ENCODE measurements at regions not wholly inside any gene's neighbourhood (a gene's known extent, or its start where the extent isn't known, plus 50 kb on each side); places are given as distances from the start of the nearest gene placed in this dataset.
A peak's percentile ranks its signal among the peaks of the same experiment; 100 is the strongest.

DNA sequence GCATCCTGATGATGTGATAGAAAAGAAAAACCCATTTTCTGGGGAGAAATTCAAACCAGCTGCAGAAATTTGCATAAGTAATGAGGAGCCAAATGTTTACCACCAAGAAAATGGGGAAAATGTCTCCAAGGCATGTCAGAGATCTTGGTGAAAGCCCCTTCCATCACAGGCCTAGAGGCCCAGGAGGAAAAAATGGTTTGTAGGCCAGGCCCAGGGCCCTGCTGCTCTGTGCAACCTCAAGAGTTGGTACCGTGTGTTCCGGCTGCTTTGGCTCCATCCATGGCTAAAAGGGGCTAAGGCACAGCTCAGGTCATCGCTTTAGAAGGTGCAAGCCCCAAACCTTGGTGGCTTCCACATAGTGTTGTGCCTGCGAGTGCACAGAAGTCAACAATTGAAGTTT, 543.1 kb downstream of the ZNF608 start:
- Histone ChIP-seq H2AFZ (ENCODE audit: low read length) (no peak overlapping the region), H3K36me3 (ENCODE audit: control insufficient read depth, insufficient read depth, low read length) (no peaks in the 10 kb centered on the region), H3K9ac (ENCODE audit: insufficient read depth, low read length) (no peak overlapping the region), H3K27me3 (ENCODE audit: control insufficient read depth, insufficient read depth, low read length) (no peaks in the 10 kb centered on the region), H3K4me3 (replicated peaks in 1 of 4; ENCODE audit: control extremely low read depth in 1 of 4, insufficient read depth in 1 of 4, low read depth in 3 of 4, low read length in 4 of 4) (no peak overlapping the region), H3K4me2 (ENCODE audit: extremely low read depth, insufficient read depth, low read length) (no peak overlapping the region), H4K20me1 (ENCODE audit: control insufficient read depth, extremely low read depth, insufficient read depth, low read length) (no peaks in the 10 kb centered on the region), H3K27ac (ENCODE audit: insufficient read depth, low read length) (no peak overlapping the region), H3K4me1 (ENCODE audit: control insufficient read depth, extremely low read depth, insufficient read depth, low read length) (no peaks in the 10 kb centered on the region), H3K9me3 (ENCODE audit: control insufficient read depth, insufficient read depth, low read depth, low read length) (no peaks in the 10 kb centered on the region), H3K79me2 (ENCODE audit: control insufficient read depth, insufficient read depth, low read length) (no peaks in the 10 kb centered on the region)
- no peak for TF ChIP-seq EZH2 (IDR thresholded peaks at IDR 0.05; ENCODE audit: low read length, missing control alignments)
- TF ChIP-seq CTCF (conservative IDR thresholded peaks at IDR 0.05 in 1 of 2, IDR thresholded peaks at IDR 0.05 in 1 of 2; ENCODE audit: low read depth in 1 of 2, low read length in 2 of 2): no peak
- DNase-seq (ENCODE audit: low read depth in 2 of 2): no peak

DNA sequence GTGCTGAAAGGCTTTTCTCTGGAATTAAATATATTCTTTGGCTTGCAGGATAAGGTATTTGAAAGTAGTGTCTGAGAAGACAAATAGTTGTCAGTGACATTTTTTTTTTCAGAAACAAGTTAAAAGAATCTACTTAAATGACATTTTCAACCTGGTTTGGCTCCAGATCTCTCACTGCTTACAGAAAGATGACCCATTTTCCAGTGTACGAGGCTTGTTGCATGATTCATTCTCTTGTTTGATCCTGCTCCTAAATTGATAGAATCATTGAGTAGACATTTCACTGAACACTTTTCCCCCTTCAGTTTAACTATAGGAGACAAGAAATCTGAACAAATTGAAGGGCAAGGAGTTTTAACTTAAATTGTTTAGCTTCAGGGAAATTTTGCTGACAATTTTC, 546.1 kb downstream of the ZNF608 start:
- no peaks in the 10 kb centered on the region for H3K27me3 ChIP-seq (ENCODE audit: control insufficient read depth, insufficient read depth, low read length)
- no peaks in the 10 kb centered on the region for H3K9me3 ChIP-seq (ENCODE audit: control insufficient read depth, insufficient read depth, low read depth, low read length)
- H3K4me1 ChIP-seq (ENCODE audit: control insufficient read depth, extremely low read depth, insufficient read depth, low read length): no peaks in the 10 kb centered on the region
- no peaks in the 10 kb centered on the region for H3K79me2 ChIP-seq (ENCODE audit: control insufficient read depth, insufficient read depth, low read length)
- no peak overlapping the region for H3K4me3 ChIP-seq (replicated peaks in 1 of 4; ENCODE audit: control extremely low read depth in 1 of 4, insufficient read depth in 1 of 4, low read depth in 3 of 4, low read length in 4 of 4)
- H3K4me2 ChIP-seq (ENCODE audit: extremely low read depth, insufficient read depth, low read length): no peak overlapping the region
- no peak overlapping the region for H3K27ac ChIP-seq (ENCODE audit: insufficient read depth, low read length)
- H4K20me1 ChIP-seq (ENCODE audit: control insufficient read depth, extremely low read depth, insufficient read depth, low read length): no peaks in the 10 kb centered on the region
- DNase-seq (ENCODE audit: low read depth in 2 of 2): peak in 1 of 2 donors; percentile 18
- no peaks in the 10 kb centered on the region for H3K36me3 ChIP-seq (ENCODE audit: control insufficient read depth, insufficient read depth, low read length)
- TF ChIP-seq EZH2 (IDR thresholded peaks at IDR 0.05; ENCODE audit: low read length, missing control alignments): no peak
- TF ChIP-seq CTCF (conservative IDR thresholded peaks at IDR 0.05 in 1 of 2, IDR thresholded peaks at IDR 0.05 in 1 of 2; ENCODE audit: low read depth in 1 of 2, low read length in 2 of 2): no peak
- no peak overlapping the region for H2AFZ ChIP-seq (ENCODE audit: low read length)
- no peak overlapping the region for H3K9ac ChIP-seq (ENCODE audit: insufficient read depth, low read length)

GRCh38 chr5:124199893-124200292, 546.5 kb downstream of the ZNF608 start:
- no peak overlapping the region for H3K4me2 ChIP-seq (ENCODE audit: extremely low read depth, insufficient read depth, low read length)
- no peak overlapping the region for H3K27ac ChIP-seq (ENCODE audit: insufficient read depth, low read length)
- H3K27me3 ChIP-seq (ENCODE audit: control insufficient read depth, insufficient read depth, low read length): no peaks in the 10 kb centered on the region
- no peaks in the 10 kb centered on the region for H3K36me3 ChIP-seq (ENCODE audit: control insufficient read depth, insufficient read depth, low read length)
- no peak overlapping the region for H2AFZ ChIP-seq (ENCODE audit: low read length)
- H3K9ac ChIP-seq (ENCODE audit: insufficient read depth, low read length): no peak overlapping the region
- H3K79me2 ChIP-seq (ENCODE audit: control insufficient read depth, insufficient read depth, low read length): no peaks in the 10 kb centered on the region
- DNase-seq (ENCODE audit: low read depth in 2 of 2): no peak
- H3K4me1 ChIP-seq (ENCODE audit: control insufficient read depth, extremely low read depth, insufficient read depth, low read length): no peaks in the 10 kb centered on the region
- no peaks in the 10 kb centered on the region for H3K9me3 ChIP-seq (ENCODE audit: control insufficient read depth, insufficient read depth, low read depth, low read length)
- TF ChIP-seq CTCF (conservative IDR thresholded peaks at IDR 0.05 in 1 of 2, IDR thresholded peaks at IDR 0.05 in 1 of 2; ENCODE audit: low read depth in 1 of 2, low read length in 2 of 2) (no peak), EZH2 (IDR thresholded peaks at IDR 0.05; ENCODE audit: low read length, missing control alignments) (no peak)
- no peak overlapping the region for H3K4me3 ChIP-seq (replicated peaks in 1 of 4; ENCODE audit: control extremely low read depth in 1 of 4, insufficient read depth in 1 of 4, low read depth in 3 of 4, low read length in 4 of 4)
- no peaks in the 10 kb centered on the region for H4K20me1 ChIP-seq (ENCODE audit: control insufficient read depth, extremely low read depth, insufficient read depth, low read length)

Measured in fibroblast of lung (primary cell).